GM12873 (cell line): ENCODE measurements at regions not wholly inside any gene's neighbourhood (a gene's known extent, or its start where the extent isn't known, plus 50 kb on each side); places are given as distances from the start of the nearest gene placed in this dataset.

Source experiments
- TF ChIP-seq, protein P1 (sequence below): IDR thresholded peaks from 2 replicates; pipeline ENCODE4 v1.5.1; 2012; ENCODE audit warnings: low read depth, mild to moderate bottlenecking, moderate library complexity, low read length, control low read depth; ENCODE audit not compliant: insufficient read depth; ENCODE audit errors: missing control alignments

DNA sequence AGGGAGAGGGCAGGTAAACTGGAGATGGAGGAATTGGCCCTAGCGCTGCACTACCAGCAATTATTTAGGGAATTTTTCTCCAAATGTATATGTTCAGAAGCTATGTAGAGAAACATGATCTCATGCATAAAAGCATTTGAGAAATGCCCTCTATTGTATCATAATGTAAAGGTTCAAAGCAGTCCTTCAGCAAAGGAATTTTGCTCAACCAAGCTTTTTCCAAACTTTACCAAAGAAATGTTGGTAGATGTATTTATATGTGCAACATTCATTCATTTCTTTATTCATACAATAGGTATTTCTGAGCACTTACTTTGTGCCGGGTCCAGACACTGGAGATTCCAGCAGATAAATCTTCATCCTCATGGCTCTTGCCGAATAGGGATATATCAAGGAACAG, 64.4 kb downstream of the XCL1 start:
- TF ChIP-seq, protein P1, sequence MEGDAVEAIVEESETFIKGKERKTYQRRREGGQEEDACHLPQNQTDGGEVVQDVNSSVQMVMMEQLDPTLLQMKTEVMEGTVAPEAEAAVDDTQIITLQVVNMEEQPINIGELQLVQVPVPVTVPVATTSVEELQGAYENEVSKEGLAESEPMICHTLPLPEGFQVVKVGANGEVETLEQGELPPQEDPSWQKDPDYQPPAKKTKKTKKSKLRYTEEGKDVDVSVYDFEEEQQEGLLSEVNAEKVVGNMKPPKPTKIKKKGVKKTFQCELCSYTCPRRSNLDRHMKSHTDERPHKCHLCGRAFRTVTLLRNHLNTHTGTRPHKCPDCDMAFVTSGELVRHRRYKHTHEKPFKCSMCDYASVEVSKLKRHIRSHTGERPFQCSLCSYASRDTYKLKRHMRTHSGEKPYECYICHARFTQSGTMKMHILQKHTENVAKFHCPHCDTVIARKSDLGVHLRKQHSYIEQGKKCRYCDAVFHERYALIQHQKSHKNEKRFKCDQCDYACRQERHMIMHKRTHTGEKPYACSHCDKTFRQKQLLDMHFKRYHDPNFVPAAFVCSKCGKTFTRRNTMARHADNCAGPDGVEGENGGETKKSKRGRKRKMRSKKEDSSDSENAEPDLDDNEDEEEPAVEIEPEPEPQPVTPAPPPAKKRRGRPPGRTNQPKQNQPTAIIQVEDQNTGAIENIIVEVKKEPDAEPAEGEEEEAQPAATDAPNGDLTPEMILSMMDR, result no peak

GRCh38 chr1:168643152-168643551, 66.7 kb downstream of the XCL1 start:
- TF ChIP-seq, protein P1, result no peak
